ENCODE measurements at regions not wholly inside any gene's neighbourhood (a gene's known extent, or its start where the extent isn't known, plus 50 kb on each side); places are given as distances from the start of the nearest gene placed in this dataset.

GRCh38 chr2:193517615-193518014 lies 1322.9 kb upstream of the TMEFF2 start:
- no peak for TF ChIP-seq CTCF (IDR thresholded peaks at IDR 0.05)
- no peak for TF ChIP-seq ZFX (IDR thresholded peaks at IDR 0.05; ENCODE audit: borderline replicate concordance)

All from 22Rv1 (cell line).